Nephron progenitor cell (in vitro differentiated cells): ENCODE measurements at regions not wholly inside any gene's neighbourhood (a gene's known extent, or its start where the extent isn't known, plus 50 kb on each side); places are given as distances from the start of the nearest gene placed in this dataset.
"Not testable (repeated sequence)": the region's sequence is repeated elsewhere in the genome, so short reads cannot be mapped to it uniquely, and the experiment has no call there.

Source experiments
- DNase-seq: peaks from one replicate; pipeline ENCODE4 v3.0.0; 2021
- H3K27ac Mint-ChIP-seq: 2 replicates; pipeline ENCODE4 v1.8.0; 2021; ENCODE audit warnings: mild to moderate bottlenecking, moderate library complexity, mixed read lengths
- H3K27me3 Mint-ChIP-seq: 2 replicates; pipeline ENCODE4 v1.8.0; 2021; ENCODE audit warnings: mild to moderate bottlenecking, low read depth, mixed read lengths; ENCODE audit not compliant: poor library complexity
- H3K36me3 Mint-ChIP-seq: 2 replicates; pipeline ENCODE4 v1.8.0; 2021; ENCODE audit warnings: low read depth, mixed read lengths
- H3K4me1 Mint-ChIP-seq: 2 replicates; pipeline ENCODE4 v1.8.0; 2021; ENCODE audit warnings: mixed read lengths
- H3K4me3 Mint-ChIP-seq: 2 replicates; pipeline ENCODE4 v1.8.0; 2021; ENCODE audit warnings: mild to moderate bottlenecking, moderate library complexity, mixed read lengths
- H3K9me3 Mint-ChIP-seq: 2 replicates; pipeline ENCODE4 v1.8.0; 2021; ENCODE audit warnings: mild to moderate bottlenecking, moderate library complexity, mixed read lengths
- TF ChIP-seq, protein P1 (sequence below): fragments of 200-600 bp; sonication (generic); IDR thresholded peaks from 2 replicates; pipeline ENCODE4 v1.5.0; 2021; ENCODE audit warnings: antibody characterized with exemption

DNA sequence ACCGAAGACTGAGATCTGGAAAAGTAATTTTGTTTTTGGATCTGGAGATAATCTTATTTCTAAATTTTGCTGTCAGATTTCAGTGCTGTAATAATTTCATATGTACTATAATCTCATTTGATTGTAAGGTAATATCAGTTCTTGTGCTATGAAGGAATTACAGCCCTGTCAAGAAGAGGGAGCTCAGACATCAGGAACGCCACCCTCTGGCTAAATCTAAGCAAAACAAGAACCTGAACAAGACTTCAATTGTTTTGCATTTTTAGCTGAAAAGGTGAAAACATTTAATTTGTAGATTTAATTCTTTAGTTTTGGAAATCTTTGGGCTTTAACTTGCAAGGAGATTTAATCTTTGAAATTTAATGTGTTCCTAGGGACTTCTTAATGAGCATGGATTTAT, 525.4 kb upstream of the HS3ST1 start:
- H3K4me3 Mint-ChIP-seq, result no peak overlapping the region
- H3K27me3 Mint-ChIP-seq, result peaks cover 4% of the 10 kb centered on the region
- no peaks in the 10 kb centered on the region for H3K9me3 Mint-ChIP-seq
- TF ChIP-seq, protein P1, sequence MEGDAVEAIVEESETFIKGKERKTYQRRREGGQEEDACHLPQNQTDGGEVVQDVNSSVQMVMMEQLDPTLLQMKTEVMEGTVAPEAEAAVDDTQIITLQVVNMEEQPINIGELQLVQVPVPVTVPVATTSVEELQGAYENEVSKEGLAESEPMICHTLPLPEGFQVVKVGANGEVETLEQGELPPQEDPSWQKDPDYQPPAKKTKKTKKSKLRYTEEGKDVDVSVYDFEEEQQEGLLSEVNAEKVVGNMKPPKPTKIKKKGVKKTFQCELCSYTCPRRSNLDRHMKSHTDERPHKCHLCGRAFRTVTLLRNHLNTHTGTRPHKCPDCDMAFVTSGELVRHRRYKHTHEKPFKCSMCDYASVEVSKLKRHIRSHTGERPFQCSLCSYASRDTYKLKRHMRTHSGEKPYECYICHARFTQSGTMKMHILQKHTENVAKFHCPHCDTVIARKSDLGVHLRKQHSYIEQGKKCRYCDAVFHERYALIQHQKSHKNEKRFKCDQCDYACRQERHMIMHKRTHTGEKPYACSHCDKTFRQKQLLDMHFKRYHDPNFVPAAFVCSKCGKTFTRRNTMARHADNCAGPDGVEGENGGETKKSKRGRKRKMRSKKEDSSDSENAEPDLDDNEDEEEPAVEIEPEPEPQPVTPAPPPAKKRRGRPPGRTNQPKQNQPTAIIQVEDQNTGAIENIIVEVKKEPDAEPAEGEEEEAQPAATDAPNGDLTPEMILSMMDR, result no peak
- H3K36me3 Mint-ChIP-seq, result no peaks in the 10 kb centered on the region
- DNase-seq, result no peak
- H3K27ac Mint-ChIP-seq, result no peak overlapping the region
- no peaks in the 10 kb centered on the region for H3K4me1 Mint-ChIP-seq

DNA sequence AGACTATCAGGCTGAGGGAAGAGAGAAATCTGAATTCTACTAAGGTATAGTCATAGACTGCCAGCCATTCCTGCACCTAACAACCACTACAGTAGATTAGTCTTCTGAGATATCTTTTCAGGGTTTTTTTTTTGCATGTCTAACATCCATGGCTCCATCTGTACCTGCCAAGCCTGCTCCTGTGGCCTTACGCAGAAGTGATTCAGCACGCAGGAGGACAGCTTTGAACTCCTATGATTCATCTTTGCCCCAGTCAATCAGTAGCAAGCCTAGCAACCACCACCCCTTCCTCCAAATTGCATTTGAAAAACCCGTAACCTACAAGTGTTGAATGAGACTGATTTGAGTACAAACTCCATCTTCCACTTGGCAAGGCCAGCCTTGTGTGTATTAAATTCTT, 520.7 kb upstream of the HS3ST1 start:
- DNase-seq, result no peak
- no peak overlapping the region for H3K27ac Mint-ChIP-seq

DNA sequence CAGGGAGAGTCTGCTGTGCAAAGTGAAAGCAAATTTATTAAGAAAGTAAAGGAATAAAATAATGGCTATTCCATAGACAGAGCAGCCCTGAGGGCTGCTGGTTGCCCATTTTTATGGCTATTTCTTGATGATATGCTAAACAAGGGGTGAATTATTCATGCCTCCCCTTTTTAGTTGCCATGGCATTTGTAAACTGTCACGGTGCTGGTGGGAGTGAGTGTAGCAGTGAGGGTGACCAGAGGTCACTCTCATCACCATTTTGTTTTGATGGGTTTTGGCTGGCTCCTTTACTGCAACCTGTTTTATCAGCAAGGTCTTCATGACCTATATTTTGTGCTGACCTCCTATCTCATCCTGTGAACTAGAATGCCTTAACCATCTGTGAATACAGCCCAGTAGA, 518.9 kb upstream of the HS3ST1 start:
- not testable (repeated sequence) for H3K27ac Mint-ChIP-seq, H3K36me3 Mint-ChIP-seq, H3K4me3 Mint-ChIP-seq, H3K27me3 Mint-ChIP-seq, DNase-seq, H3K9me3 Mint-ChIP-seq
- H3K4me1 Mint-ChIP-seq, result peaks cover 15% of the 10 kb centered on the region

More for the DNA sequence above, 520.7 kb upstream of the HS3ST1 start:
- H3K9me3 Mint-ChIP-seq, result no peaks in the 10 kb centered on the region
- H3K36me3 Mint-ChIP-seq, result no peaks in the 10 kb centered on the region
- TF ChIP-seq, protein P1, result no peak
- H3K27me3 Mint-ChIP-seq, result peaks cover 10% of the 10 kb centered on the region
- H3K4me3 Mint-ChIP-seq, result no peak overlapping the region
- H3K4me1 Mint-ChIP-seq, result peaks cover 15% of the 10 kb centered on the region

DNA sequence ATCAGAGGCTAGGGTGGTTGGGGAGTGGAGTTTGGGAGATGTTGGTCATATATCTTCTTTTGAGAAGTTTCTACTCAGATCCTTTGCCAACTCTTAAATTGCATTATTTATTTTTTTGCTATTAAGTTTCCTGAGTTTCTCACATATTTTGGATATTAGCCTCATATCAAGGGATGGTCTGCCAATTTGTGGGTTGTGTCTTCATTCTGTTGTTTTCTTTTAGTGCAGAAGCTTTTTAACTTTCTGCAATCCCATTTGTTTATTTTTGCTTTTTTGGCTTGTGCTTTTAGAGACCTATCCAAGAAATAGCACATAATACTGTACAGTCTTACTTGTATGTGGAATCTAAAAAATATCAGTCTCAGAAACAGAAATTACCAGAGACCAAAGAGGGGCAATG, 509.2 kb upstream of the HS3ST1 start:
- no peaks in the 10 kb centered on the region for H3K36me3 Mint-ChIP-seq
- H3K27ac Mint-ChIP-seq, result no peak overlapping the region
- no peaks in the 10 kb centered on the region for H3K27me3 Mint-ChIP-seq
- TF ChIP-seq, protein P1, result no peak
- H3K9me3 Mint-ChIP-seq, result peaks cover 4% of the 10 kb centered on the region
- no peak for DNase-seq
- no peaks in the 10 kb centered on the region for H3K4me1 Mint-ChIP-seq
- no peak overlapping the region for H3K4me3 Mint-ChIP-seq

DNA sequence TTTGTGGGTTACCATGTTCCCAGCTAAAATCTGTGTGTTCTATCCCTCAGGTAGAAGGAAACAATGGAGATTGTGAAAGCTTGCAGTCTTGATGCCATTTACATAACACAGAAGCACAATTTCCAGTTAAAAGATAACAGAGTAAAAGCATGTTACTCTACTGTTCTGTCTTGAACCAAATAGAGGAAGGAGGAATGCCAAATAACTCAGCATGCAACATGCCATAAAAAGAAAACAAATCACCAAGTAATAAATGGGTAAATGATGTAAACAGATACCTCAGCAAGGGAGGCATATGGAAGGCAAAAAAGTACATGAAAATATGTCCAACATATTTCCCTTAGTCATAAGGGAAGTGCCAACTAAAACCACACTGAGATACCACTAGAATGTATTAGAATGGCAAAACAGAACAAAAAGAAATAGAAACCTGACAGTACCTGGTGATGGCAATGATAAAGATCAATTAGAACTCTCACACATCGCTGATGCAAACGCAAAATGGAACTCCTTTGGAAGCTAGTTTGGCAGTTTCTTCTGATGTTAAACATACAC, 502.6 kb upstream of the HS3ST1 start:
- no peaks in the 10 kb centered on the region for H3K27me3 Mint-ChIP-seq
- peaks cover 4% of the 10 kb centered on the region for H3K9me3 Mint-ChIP-seq
- no peak for DNase-seq
- H3K27ac Mint-ChIP-seq, result no peak overlapping the region
- no peak overlapping the region for H3K4me3 Mint-ChIP-seq
- TF ChIP-seq, protein P1, result no peak
- no peaks in the 10 kb centered on the region for H3K4me1 Mint-ChIP-seq
- H3K36me3 Mint-ChIP-seq, result no peaks in the 10 kb centered on the region

DNA sequence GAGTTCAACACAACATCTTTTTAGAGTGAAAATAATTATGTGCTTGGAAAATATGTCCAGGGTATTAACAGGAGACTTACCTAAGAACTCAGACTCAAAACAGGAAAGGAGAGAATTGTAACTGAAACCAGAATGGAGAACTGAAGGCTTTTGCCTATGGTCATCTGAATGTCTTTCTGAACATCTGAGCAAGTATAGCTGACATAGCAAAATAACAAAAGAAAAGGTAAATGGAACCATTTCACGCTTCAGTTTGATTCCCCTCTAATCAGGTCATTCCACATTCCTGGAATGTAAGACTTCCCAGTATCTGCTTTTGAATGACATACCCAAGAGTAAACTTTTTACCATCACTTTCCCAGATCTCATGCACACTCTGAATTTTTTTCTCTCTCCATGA, 500.4 kb upstream of the HS3ST1 start:
- no peak overlapping the region for H3K27ac Mint-ChIP-seq
- no peaks in the 10 kb centered on the region for H3K27me3 Mint-ChIP-seq
- H3K4me3 Mint-ChIP-seq, result no peak overlapping the region
- TF ChIP-seq, protein P1, result no peak
- peaks cover 4% of the 10 kb centered on the region for H3K9me3 Mint-ChIP-seq
- DNase-seq, result no peak
- H3K36me3 Mint-ChIP-seq, result no peaks in the 10 kb centered on the region
- H3K4me1 Mint-ChIP-seq, result no peaks in the 10 kb centered on the region
